Mesendoderm (in vitro differentiated cells): ENCODE measurements at regions not wholly inside any gene's neighbourhood (a gene's known extent, or its start where the extent isn't known, plus 50 kb on each side); places are given as distances from the start of the nearest gene placed in this dataset.

Experiments used
- DNase-seq: peaks from one replicate; pipeline ENCODE4 v3.0.0; 2013
- H2AK5ac ChIP-seq: 2 replicates; pipeline ENCODE4 v1.6.1; 2013; ENCODE audit warnings: low read length, inconsistent platforms
- H2BK120ac ChIP-seq: 2 replicates; pipeline ENCODE4 v1.6.1; 2013; ENCODE audit warnings: low read depth, mild to moderate bottlenecking, low read length, moderate library complexity, mixed read lengths
- H2BK15ac ChIP-seq: replicated peaks from 2 replicates; pipeline ENCODE4 v1.6.1; 2013; ENCODE audit warnings: low read depth, mild to moderate bottlenecking, moderate library complexity
- H2BK5ac ChIP-seq: 2 replicates; pipeline ENCODE4 v1.6.1; 2013; ENCODE audit warnings: low read length, inconsistent platforms
- H3K18ac ChIP-seq: 2 replicates; pipeline ENCODE4 v1.6.1; 2013; ENCODE audit warnings: mild to moderate bottlenecking, low read length, mixed read lengths
- H3K23ac ChIP-seq: one replicate; pipeline ENCODE4 v1.6.1; 2013; ENCODE audit warnings: low read length
- H3K27ac ChIP-seq: 2 replicates; pipeline ENCODE4 v1.5.1; 2013; ENCODE audit warnings: low read depth, mild to moderate bottlenecking, inconsistent platforms, low read length, moderate library complexity
- H3K27me3 ChIP-seq: 2 replicates; pipeline ENCODE4 v1.6.1; 2013; ENCODE audit warnings: low read length, control low read depth, mild to moderate bottlenecking, inconsistent platforms; ENCODE audit not compliant: insufficient read depth, poor library complexity
- H3K36me3 ChIP-seq: 2 replicates; pipeline ENCODE4 v1.6.1; 2013; ENCODE audit warnings: low read length, inconsistent platforms; ENCODE audit not compliant: control insufficient read depth, insufficient read depth
- H3K4ac ChIP-seq: one replicate; pipeline ENCODE4 v1.6.1; 2013; ENCODE audit warnings: low read depth, mild to moderate bottlenecking, low read length, moderate library complexity
- H3K4me1 ChIP-seq: 2 replicates; pipeline ENCODE4 v1.6.1; 2013; ENCODE audit warnings: low read depth, low read length, inconsistent platforms; ENCODE audit not compliant: control insufficient read depth
- H3K4me2 ChIP-seq: 2 replicates; pipeline ENCODE4 v1.6.1; 2013; ENCODE audit warnings: low read length
- H3K4me3 ChIP-seq: 2 replicates; pipeline ENCODE4 v1.5.1; 2013; ENCODE audit warnings: mild to moderate bottlenecking, low read length
- H3K56ac ChIP-seq: one replicate; pipeline ENCODE4 v1.6.1; 2013; ENCODE audit warnings: low read length
- H3K79me1 ChIP-seq: 2 replicates; pipeline ENCODE4 v1.6.1; 2013; ENCODE audit warnings: low read length, inconsistent platforms
- H3K79me2 ChIP-seq: 2 replicates; pipeline ENCODE4 v1.6.1; 2013; ENCODE audit warnings: mild to moderate bottlenecking, low read length; ENCODE audit not compliant: control insufficient read depth, insufficient read depth
- H3K9ac ChIP-seq: 2 replicates; pipeline ENCODE4 v1.6.1; 2013; ENCODE audit warnings: low read length, inconsistent platforms
- H4K5ac ChIP-seq: one replicate; pipeline ENCODE4 v1.6.1; 2013; ENCODE audit warnings: low read length
- H4K8ac ChIP-seq: one replicate; pipeline ENCODE4 v1.6.1; 2013; ENCODE audit warnings: low read depth, mild to moderate bottlenecking, control low read depth, low read length, moderate library complexity
- WGBS: extraction: QIAGEN DNeasy Blood & Tissue Kit; methylation state at CpG from one replicate; pipeline ENCODE4 v1.1.7; 2013; ENCODE audit warnings: low lambda C conversion rate, missing lambda C conversion rate; ENCODE audit not compliant: insufficient coverage; ENCODE audit errors: extremely low coverage; 5-methylcytosine and 5-hydroxymethylcytosine counted together

DNA sequence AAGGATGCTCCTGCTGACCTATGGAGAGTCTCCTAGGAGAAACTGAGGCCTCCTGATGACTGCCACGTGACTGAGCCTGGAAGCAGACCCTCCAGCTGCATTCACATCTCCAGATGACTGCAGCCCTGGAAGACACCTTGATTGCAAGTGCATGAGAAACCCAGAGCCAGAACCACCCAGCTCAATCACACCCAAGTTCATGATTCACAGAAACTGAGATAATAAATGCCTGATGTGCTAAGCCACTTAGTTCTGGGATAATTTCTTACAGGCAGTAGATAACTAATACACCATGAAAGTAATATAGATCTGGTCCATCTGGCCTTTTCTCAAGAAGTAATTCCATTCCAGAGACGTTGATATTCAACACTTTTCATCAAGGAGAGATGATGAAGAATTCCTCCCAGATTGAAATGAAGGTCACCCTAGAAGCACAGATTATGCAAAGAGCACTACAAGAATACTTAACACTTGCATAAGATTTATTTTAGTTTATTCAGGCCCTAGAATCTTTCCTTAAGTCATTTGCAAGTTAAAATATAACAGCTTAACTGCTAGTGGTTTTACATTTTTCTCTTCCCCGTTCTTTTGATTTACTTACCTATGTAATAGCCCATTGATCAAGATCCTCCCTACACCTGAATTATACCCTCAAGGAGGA, 208.2 kb upstream of the INHBA start:
- no peak for DNase-seq
- Histone ChIP-seq H3K4ac (no peak overlapping the region), H4K5ac (no peak overlapping the region), H3K18ac (no peak overlapping the region), H3K36me3 (no peaks in the 10 kb centered on the region), H3K27ac (no peak overlapping the region), H4K8ac (no peak overlapping the region), H2AK5ac (no peak overlapping the region), H3K4me1 (no peaks in the 10 kb centered on the region), H3K9ac (no peak overlapping the region), H3K56ac (no peak overlapping the region), H3K79me1 (no peaks in the 10 kb centered on the region), H2BK5ac (no peak overlapping the region), H3K27me3 (no peaks in the 10 kb centered on the region), H3K4me3 (no peak overlapping the region), H3K79me2 (no peaks in the 10 kb centered on the region), H2BK120ac (no peak overlapping the region), H3K23ac (no peak overlapping the region), H3K4me2 (no peak overlapping the region), H2BK15ac (no peak overlapping the region)
- no CpG with 5 or more reads among the region's 3 CpGs for WGBS

DNA sequence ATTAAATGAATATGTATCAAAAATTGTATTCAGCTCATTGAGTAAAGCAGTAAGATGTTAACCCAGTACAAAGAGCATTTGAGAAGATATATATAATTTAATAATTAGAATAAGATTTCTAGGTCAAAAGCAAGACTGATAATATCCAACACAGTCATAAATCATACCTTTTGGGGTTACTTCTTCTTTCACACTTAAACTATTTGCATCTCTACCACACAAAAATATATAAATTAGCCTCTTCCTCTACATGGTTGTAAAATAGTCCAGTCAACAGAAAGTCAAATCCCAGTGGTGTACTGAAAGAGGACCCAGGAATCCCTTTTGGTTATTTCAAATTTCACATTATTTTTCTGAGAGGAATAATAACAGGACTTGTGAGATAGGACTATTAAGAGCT, 204.6 kb upstream of the INHBA start:
- H2BK15ac ChIP-seq: no peak overlapping the region
- H3K4me3 ChIP-seq: no peak overlapping the region
- H3K23ac ChIP-seq: no peak overlapping the region
- H3K27me3 ChIP-seq: no peaks in the 10 kb centered on the region
- H3K56ac ChIP-seq: no peak overlapping the region
- no peaks in the 10 kb centered on the region for H3K4me1 ChIP-seq
- no peak overlapping the region for H3K4me2 ChIP-seq
- no peaks in the 10 kb centered on the region for H3K79me2 ChIP-seq
- no peak overlapping the region for H3K27ac ChIP-seq
- H3K9ac ChIP-seq: no peak overlapping the region
- H3K36me3 ChIP-seq: no peaks in the 10 kb centered on the region
- no peaks in the 10 kb centered on the region for H3K79me1 ChIP-seq
- H4K5ac ChIP-seq: no peak overlapping the region
- no peak overlapping the region for H2BK5ac ChIP-seq
- no peak overlapping the region for H2AK5ac ChIP-seq
- H4K8ac ChIP-seq: no peak overlapping the region
- no peak for DNase-seq
- H3K4ac ChIP-seq: no peak overlapping the region
- no peak overlapping the region for H2BK120ac ChIP-seq
- no peak overlapping the region for H3K18ac ChIP-seq

DNA sequence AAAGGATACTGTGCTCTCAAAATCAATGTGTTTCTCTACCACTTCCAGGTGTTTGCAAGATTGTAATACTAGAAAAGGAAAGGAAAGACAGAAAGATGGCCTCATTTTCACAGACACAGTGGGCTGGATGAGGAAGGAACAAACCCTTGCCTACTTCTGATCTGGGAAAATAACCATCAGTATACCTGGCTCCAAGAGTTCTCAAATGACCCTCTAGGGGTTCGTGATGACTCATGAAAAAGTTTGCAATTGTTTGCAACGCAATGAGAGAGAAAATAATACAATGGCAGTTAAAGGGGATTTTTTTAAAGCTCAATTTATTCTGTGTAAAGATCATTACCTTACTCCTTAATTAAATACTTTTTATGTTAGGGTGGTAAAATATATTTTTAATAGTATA, 197.6 kb upstream of the INHBA start:
- no peak overlapping the region for H3K18ac ChIP-seq
- WGBS: no CpG with 5 or more reads among the region's 2 CpGs

DNA sequence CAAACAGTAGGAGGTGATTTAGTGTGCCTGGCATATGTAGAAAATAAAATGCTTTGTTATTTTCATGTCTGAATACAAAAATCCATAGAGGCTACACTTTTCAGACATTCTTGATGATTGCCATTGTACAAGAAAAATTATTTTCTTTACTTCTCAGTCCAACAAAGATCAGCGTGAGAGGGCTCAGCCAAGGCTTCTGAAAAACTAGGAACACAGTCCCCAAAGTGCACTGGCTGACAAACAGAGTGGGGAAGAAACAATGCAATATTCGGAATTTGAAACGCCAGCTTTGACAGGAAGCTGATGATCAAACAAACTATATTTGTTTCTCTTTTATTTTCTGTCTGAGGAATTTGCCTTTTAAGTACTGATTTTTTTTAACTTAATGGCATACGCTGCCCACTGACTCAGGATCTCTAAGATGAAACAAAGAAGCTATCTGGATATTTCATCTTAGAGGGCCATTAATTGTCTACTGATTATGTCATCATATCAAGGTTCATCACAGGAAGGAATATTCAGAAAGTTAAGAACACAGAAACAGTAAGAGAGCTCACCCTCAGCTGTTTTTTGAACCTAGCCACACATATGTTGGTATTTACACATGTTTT, 197.0 kb upstream of the INHBA start:
- Histone ChIP-seq H3K27ac (no peak overlapping the region), H3K79me2 (no peaks in the 10 kb centered on the region), H2BK5ac (no peak overlapping the region), H3K4me3 (no peak overlapping the region), H3K4me1 (no peaks in the 10 kb centered on the region), H3K36me3 (no peaks in the 10 kb centered on the region), H3K18ac (no peak overlapping the region), H3K4ac (no peak overlapping the region), H3K56ac (no peak overlapping the region), H2BK15ac (no peak overlapping the region), H4K5ac (no peak overlapping the region), H2BK120ac (no peak overlapping the region), H2AK5ac (no peak overlapping the region), H4K8ac (no peak overlapping the region), H3K27me3 (no peaks in the 10 kb centered on the region), H3K4me2 (no peak overlapping the region), H3K79me1 (no peaks in the 10 kb centered on the region), H3K9ac (no peak overlapping the region), H3K23ac (no peak overlapping the region)
- no CpG with 5 or more reads among the region's 4 CpGs for WGBS
- no peak for DNase-seq

More for the DNA sequence above, 197.6 kb upstream of the INHBA start:
- H3K4me1 ChIP-seq: no peaks in the 10 kb centered on the region
- H4K5ac ChIP-seq: no peak overlapping the region
- no peak overlapping the region for H2BK15ac ChIP-seq
- H3K4ac ChIP-seq: no peak overlapping the region
- no peak overlapping the region for H2AK5ac ChIP-seq
- no peak overlapping the region for H3K56ac ChIP-seq
- H3K27me3 ChIP-seq: no peaks in the 10 kb centered on the region
- H3K23ac ChIP-seq: no peak overlapping the region
- no peak overlapping the region for H3K9ac ChIP-seq
- no peak overlapping the region for H2BK120ac ChIP-seq
- no peak overlapping the region for H3K27ac ChIP-seq
- DNase-seq: peak; percentile 34
- H3K79me2 ChIP-seq: no peaks in the 10 kb centered on the region
- no peak overlapping the region for H3K4me2 ChIP-seq
- no peak overlapping the region for H3K4me3 ChIP-seq
- no peak overlapping the region for H2BK5ac ChIP-seq
- H4K8ac ChIP-seq: no peak overlapping the region
- H3K36me3 ChIP-seq: no peaks in the 10 kb centered on the region
- no peaks in the 10 kb centered on the region for H3K79me1 ChIP-seq

GRCh38 chr7:41893656-41894055, 190.8 kb upstream of the INHBA start:
- H3K79me1 ChIP-seq: no peaks in the 10 kb centered on the region

More at GRCh38 chr7:41893656-41894055, 190.8 kb upstream of the INHBA start:
- no peak overlapping the region for H2BK120ac ChIP-seq
- H2AK5ac ChIP-seq: no peak overlapping the region
- no peaks in the 10 kb centered on the region for H3K79me2 ChIP-seq
- H3K56ac ChIP-seq: no peak overlapping the region
- no peak overlapping the region for H3K9ac ChIP-seq
- H4K5ac ChIP-seq: no peak overlapping the region
- no peaks in the 10 kb centered on the region for H3K36me3 ChIP-seq
- H4K8ac ChIP-seq: no peak overlapping the region
- no CpG with 5 or more reads among the region's 2 CpGs for WGBS
- H2BK5ac ChIP-seq: no peak overlapping the region
- no peaks in the 10 kb centered on the region for H3K27me3 ChIP-seq
- DNase-seq: no peak
- no peak overlapping the region for H2BK15ac ChIP-seq
- H3K18ac ChIP-seq: no peak overlapping the region
- H3K27ac ChIP-seq: no peak overlapping the region
- no peaks in the 10 kb centered on the region for H3K4me1 ChIP-seq
- H3K4ac ChIP-seq: no peak overlapping the region
- no peak overlapping the region for H3K23ac ChIP-seq
- no peak overlapping the region for H3K4me2 ChIP-seq
- H3K4me3 ChIP-seq: no peak overlapping the region
